ENCODE measurements at regions not wholly inside any gene's neighbourhood (a gene's known extent, or its start where the extent isn't known, plus 50 kb on each side); places are given as distances from the start of the nearest gene placed in this dataset.

DNA sequence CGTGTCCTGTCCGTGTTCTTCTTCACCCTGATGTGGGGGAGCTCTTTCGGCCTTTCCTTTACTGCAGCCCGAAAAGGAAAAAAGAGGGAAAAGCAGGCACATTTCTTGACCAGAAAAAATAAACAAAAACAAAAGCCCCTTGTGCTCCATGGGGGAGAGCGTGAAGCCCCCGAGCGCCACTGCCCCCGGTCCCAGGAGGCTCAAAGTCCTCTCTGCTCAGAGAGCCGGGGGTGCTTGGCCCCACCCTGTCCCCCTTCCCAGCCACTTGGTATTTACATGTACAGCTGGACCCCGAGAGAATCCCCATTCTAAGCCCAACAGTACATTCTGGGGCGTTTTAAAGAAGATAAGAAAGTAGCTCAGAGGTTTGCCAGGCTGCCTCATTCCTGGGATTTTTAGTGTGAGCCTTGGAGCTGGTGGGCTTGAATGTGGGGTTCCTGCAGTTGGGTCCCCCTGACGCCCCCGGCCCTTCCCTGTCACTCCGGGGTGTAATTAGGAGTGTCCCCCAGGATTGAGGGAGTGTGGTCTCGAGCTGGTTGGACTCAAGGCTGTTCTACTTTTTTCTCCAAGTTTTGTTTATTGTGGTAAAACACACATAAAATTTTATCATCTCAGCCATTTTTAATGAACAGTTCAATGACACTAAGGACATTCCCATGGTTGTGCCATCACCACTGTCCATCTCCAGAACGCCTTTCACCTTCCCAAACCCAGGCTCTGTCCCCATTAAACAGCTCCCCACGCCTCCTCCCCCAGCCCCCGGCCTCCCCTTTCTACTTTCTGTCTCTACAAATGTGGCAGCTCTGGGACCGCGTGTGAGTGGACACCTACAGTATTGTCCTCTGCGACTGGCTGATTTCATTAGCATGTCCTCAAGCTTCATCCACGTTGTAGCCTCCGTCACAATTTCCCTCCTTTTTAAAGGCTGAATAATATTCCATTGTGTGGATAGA is 55.7 kb upstream of the BHLHE23 start:
- in situ Hi-C loops (cut with HindIII; ENCODE audit: low pct_unique_long_range_greater_than_20kb, low sequenced_read_pairs): no loop called here
- no peak for DNase-seq (ENCODE audit: low read depth in 1 of 2, low spot score in 1 of 2)
- TF ChIP-seq JUND (IDR thresholded peaks at IDR 0.05; ENCODE audit: low read depth): no peak

- DNase-seq (ENCODE audit: low read depth in 1 of 2, low spot score in 1 of 2): no peak
- no peak for TF ChIP-seq JUND (IDR thresholded peaks at IDR 0.05; ENCODE audit: low read depth)
- in situ Hi-C loops (cut with HindIII; ENCODE audit: low pct_unique_long_range_greater_than_20kb, low sequenced_read_pairs): no loop called here
Measured at GRCh38 chr20:63061771-63062100, 55.0 kb upstream of the BHLHE23 start.

- in situ Hi-C loops (cut with HindIII; ENCODE audit: low pct_unique_long_range_greater_than_20kb, low sequenced_read_pairs): no loop called here
- TF ChIP-seq JUND (IDR thresholded peaks at IDR 0.05; ENCODE audit: low read depth): no peak
- no peak for DNase-seq (ENCODE audit: low read depth in 1 of 2, low spot score in 1 of 2)
Measured at GRCh38 chr20:63061051-63061770, 54.4 kb upstream of the BHLHE23 start.

DNA sequence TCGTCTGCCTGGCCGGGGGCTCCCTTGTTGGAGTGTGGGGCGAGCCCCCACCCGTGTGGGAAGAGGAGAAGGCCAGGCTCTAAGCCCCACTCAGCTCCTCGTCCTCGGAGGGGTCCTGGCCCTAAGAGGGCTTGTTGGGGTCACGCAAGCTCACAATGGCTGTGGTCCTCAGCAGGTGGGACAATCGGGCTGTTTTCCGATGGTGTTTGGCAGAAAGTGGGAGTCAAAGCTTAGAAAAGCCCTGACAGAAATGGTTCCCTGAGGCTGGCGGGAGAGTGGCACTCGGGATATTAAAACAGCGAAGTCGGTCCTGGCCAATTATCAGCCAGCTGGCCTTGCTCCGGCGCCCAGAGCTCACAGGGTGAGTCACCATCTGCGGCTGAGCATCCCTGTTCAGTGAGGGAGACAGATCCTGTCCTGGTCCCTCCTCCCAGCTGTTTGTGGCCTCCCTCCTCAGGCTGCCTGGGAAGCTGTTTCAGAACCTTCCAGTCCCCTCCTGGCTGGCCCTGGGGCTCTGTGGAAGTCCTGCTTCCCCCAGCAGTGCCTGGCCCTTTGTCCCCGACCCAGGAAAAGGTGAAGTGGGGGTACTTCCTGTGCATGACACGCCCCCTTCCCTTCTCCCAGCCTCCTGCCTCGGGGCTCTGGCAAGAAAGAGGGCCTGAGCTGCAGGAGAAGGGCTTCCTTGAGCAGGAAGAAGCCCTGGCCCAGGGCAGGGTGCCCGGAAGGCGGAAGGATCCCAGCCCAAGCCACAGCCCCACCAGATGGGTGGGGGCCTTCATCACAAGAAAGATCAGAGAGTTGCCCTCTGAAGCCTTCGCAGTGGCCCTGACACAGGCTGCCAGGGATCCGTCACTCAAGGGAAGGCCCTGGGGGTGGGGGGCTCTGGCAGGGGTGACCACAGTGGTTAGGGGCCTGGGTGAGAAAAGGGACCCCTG is 53.6 kb upstream of the BHLHE23 start:
- no peak for TF ChIP-seq JUND (IDR thresholded peaks at IDR 0.05; ENCODE audit: low read depth)
- DNase-seq (ENCODE audit: low read depth in 1 of 2, low spot score in 1 of 2): no peak
- in situ Hi-C loops (cut with HindIII; ENCODE audit: low pct_unique_long_range_greater_than_20kb, low sequenced_read_pairs): no loop called here

GRCh38 chr20:63059684-63060056 is 52.9 kb upstream of the BHLHE23 start:
- no peak for DNase-seq (ENCODE audit: low read depth in 1 of 2, low spot score in 1 of 2)
- in situ Hi-C loops (cut with HindIII; ENCODE audit: low pct_unique_long_range_greater_than_20kb, low sequenced_read_pairs): no loop called here
- TF ChIP-seq JUND (IDR thresholded peaks at IDR 0.05; ENCODE audit: low read depth): no peak

GRCh38 chr20:63058696-63059335 is 52.1 kb upstream of the BHLHE23 start:
- TF ChIP-seq JUND (IDR thresholded peaks at IDR 0.05; ENCODE audit: low read depth): no peak
- DNase-seq (ENCODE audit: low read depth in 1 of 2, low spot score in 1 of 2): no peak
- in situ Hi-C loops (cut with HindIII; ENCODE audit: low pct_unique_long_range_greater_than_20kb, low sequenced_read_pairs): no loop called here

- no peak for TF ChIP-seq JUND (IDR thresholded peaks at IDR 0.05; ENCODE audit: low read depth)
- in situ Hi-C loops (cut with HindIII; ENCODE audit: low pct_unique_long_range_greater_than_20kb, low sequenced_read_pairs): no loop called here
- DNase-seq (ENCODE audit: low read depth in 1 of 2, low spot score in 1 of 2): peak in 1 of 2 experiments; percentile 35
Measured at GRCh38 chr20:63057171-63058117, 50.7 kb upstream of the BHLHE23 start.

DNA sequence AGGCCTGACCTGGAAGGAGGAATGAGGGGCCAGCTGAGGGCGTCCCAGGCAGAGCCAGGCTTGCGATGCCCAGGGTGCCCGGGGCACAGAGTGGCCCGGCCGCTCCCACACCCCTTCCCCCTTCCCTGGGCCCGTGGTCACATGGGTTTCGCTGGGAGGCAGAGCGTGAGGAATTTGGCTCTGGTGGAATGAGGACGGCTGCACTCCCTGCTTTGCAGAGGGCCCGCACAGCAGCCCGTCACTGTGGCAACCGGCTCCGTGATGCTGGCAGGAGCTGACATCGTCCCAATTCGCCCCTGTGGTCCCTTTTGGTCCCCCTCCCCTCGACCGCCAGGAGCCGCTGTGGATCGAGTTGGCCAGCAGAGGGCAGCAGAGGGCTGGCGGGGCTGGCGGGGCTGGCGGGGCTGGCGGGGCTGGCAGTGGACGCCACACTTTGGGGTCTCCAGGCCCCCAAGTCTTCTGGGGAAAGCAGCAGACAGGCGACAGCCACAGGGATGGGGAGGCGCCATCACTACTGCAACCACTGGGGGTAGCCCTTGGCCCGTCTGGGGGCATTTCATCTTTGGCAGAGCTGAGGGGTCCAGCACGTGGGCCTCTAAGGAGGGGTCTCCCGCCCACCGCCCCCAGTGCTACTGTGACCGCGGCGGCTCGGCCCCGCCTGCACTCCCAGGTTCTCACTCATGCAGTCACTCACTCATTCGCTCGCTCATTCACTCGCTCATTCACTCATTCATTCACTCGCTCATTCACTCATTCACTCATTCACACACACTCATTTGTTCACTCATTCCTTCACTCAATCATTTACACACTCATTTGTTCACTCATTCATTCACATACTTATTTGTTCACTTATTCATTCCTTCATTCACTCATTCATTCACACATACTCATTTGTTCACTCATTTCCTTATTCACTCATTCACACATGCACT is 49.7 kb upstream of the BHLHE23 start:
- no peak for TF ChIP-seq JUND (IDR thresholded peaks at IDR 0.05; ENCODE audit: low read depth)
- in situ Hi-C loops (cut with HindIII; ENCODE audit: low pct_unique_long_range_greater_than_20kb, low sequenced_read_pairs): no loop called here

More for the DNA sequence above, 49.7 kb upstream of the BHLHE23 start:
- peak in 1 of 2 experiments; percentile 60 for DNase-seq (ENCODE audit: low read depth in 1 of 2, low spot score in 1 of 2)
